Activated naive CD4-positive, alpha-beta T cell treated with anti-CD3 and anti-CD28 coated beads for 36 hours (primary cell): ENCODE measurements at regions not wholly inside any gene's neighbourhood (a gene's known extent, or its start where the extent isn't known, plus 50 kb on each side); places are given as distances from the start of the nearest gene placed in this dataset.

Experiments used
- CTCF ChIA-PET: fragments of 350-600 bp; sonication (Branson Sonifier 250); formaldehyde crosslinking; loops from one replicate; lab custom pipeline; 2021; ENCODE audit warnings: antibody characterized with exemption; lab: Charles Lee
- DNase-seq: peaks from one replicate; pipeline ENCODE4 v3.0.0-alpha.2; 2020
- H3K27ac Mint-ChIP-seq: one replicate; pipeline ENCODE4 v1.8.0; 2021; ENCODE audit warnings: mild to moderate bottlenecking, mixed read lengths
- H3K27me3 Mint-ChIP-seq: one replicate; pipeline ENCODE4 v1.8.0; 2021; ENCODE audit warnings: low read depth, mixed read lengths
- H3K36me3 Mint-ChIP-seq: one replicate; pipeline ENCODE4 v1.8.0; 2021; ENCODE audit warnings: low read depth, mixed read lengths
- H3K4me1 Mint-ChIP-seq: one replicate; pipeline ENCODE4 v1.8.0; 2021; ENCODE audit warnings: low read depth, mixed read lengths
- H3K4me3 Mint-ChIP-seq: one replicate; pipeline ENCODE4 v1.8.0; 2021; ENCODE audit warnings: mild to moderate bottlenecking, moderate library complexity, mixed read lengths
- H3K9me3 Mint-ChIP-seq: one replicate; pipeline ENCODE4 v1.8.0; 2021; ENCODE audit warnings: mixed read lengths
- intact Hi-C: fragments of 100-400 bp; cut with micrococcal nuclease; formaldehyde crosslinking; loops from one replicate; pipeline ENCODE4 v1.15.1; 2023

DNA sequence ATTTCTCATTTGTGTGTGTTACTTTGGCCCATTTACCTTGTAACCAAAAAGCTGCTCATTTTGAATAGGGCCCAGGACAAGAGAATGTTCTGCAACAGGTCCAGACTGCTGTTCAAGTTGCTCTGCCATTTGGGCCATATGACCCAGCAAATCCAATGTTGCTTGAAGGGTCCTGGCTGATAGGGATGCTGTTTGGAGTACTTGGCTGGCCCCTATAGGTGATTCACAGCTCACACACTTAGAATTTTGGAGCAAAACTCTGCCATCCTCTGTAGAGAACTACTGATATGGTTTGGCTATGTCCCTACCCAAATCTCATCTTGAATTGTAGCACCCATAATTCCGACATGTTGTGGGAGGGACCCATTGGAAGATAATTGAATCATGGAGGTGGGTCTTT is 131.5 kb downstream of the AASDH start:
- no peaks in the 10 kb centered on the region for H3K9me3 Mint-ChIP-seq
- H3K4me1 Mint-ChIP-seq: peaks cover 5% of the 10 kb centered on the region
- H3K36me3 Mint-ChIP-seq: no peaks in the 10 kb centered on the region
- CTCF ChIA-PET: no interaction called here
- H3K27me3 Mint-ChIP-seq: peaks cover 14% of the 10 kb centered on the region
- no peak overlapping the region for H3K27ac Mint-ChIP-seq
- DNase-seq: no peak
- no peak overlapping the region for H3K4me3 Mint-ChIP-seq
- intact Hi-C loops: no loop called here

DNA sequence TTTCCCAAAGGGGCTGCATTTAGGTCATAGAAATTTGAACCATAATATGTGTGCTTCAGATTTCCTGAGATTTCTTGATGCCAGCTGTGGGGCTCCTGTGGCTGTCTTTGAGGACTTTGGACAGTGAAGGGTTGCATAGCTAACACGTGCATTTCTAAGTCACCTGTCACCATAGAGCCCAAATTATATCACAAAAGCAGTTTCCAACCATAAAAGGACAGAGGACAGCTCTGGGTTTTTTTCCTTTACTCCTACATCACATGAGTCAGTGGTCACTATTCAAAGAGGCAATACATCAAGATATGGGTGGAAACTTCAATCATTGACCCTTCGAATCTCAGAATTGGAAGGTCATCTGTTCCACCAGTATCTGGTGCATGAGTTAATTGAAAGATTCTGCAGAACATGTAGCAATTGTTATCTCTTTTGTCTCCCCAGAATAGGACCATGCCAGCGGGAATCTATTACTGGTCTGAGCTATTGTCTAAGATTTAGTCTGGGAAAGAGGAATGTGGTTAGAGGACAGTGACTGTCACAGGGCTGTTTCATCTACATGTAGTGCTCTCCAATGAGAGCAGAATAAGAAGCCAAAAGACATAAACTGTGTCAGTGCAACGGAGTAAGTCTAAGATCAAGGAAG is 133.5 kb downstream of the AASDH start:
- Mint-ChIP-seq H3K4me1 (no peaks in the 10 kb centered on the region), H3K4me3 (no peak overlapping the region), H3K36me3 (no peaks in the 10 kb centered on the region), H3K27me3 (peaks cover 10% of the 10 kb centered on the region), H3K27ac (no peak overlapping the region), H3K9me3 (no peaks in the 10 kb centered on the region)
- no peak for DNase-seq
- intact Hi-C loops: no loop called here
- CTCF ChIA-PET: interaction anchor here (1.1 kb wide), 1 partner anchor 48 kb away, joined by 4 read pairs; no protein-coding TSS in a partner anchor

DNA sequence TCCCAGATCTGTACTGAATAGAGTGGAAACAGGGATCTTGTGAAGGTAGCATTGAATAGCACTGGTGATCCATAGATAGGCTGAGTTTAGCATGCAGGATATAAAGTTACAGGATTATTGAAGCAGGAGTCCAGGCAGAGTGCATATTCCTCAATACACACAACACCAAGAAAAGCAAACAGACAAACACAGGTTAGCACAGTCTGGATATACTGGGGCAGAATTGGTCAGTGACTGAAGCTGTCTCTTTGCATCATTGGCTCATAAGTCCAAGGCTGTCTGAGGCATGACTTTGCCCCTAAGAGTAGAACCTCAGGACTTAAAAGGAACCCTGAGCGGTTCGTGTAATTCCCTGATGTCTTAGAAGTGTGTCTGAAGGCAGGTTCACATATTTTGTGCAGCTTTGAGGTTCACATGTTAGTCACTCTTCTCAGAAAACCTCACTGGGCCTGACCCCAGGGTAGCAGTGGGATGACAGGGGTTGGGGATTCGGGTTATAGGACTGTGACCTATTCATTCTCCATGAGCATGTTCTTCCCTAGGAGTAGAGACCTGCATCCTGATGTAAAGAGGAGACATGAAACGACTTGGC is 134.6 kb downstream of the AASDH start:
- Mint-ChIP-seq H3K36me3 (no peaks in the 10 kb centered on the region), H3K27me3 (peaks cover 10% of the 10 kb centered on the region), H3K4me1 (no peaks in the 10 kb centered on the region), H3K9me3 (no peaks in the 10 kb centered on the region), H3K27ac (no peak overlapping the region), H3K4me3 (no peak overlapping the region)
- no peak for DNase-seq
- CTCF ChIA-PET: no interaction called here
- intact Hi-C loops: no loop called here

DNA sequence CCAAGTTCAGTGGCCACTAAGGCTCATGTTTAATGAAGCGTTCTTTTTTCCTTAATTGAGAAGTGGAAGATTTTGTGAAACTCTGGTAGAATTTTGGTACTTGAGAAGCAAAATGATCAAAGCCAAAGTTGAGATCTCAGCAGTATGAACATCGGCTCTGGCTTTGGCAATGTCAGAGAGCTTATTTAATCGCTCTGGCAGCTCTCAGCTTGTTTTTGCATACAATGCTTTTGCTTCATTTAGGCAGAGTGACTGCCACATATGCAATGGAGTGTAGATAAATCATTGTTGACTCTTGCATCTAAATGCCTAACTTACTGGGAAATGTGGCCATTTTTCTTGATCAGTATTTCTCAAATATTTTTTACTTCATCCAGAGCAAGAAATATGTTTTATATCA is 135.7 kb downstream of the AASDH start:
- H3K4me3 Mint-ChIP-seq: no peak overlapping the region
- no peak overlapping the region for H3K27ac Mint-ChIP-seq
- no peaks in the 10 kb centered on the region for H3K4me1 Mint-ChIP-seq
- no peaks in the 10 kb centered on the region for H3K9me3 Mint-ChIP-seq
- no peaks in the 10 kb centered on the region for H3K36me3 Mint-ChIP-seq
- intact Hi-C loops: no loop called here
- no peak for DNase-seq
- peaks cover 10% of the 10 kb centered on the region for H3K27me3 Mint-ChIP-seq
- CTCF ChIA-PET: no interaction called here

DNA sequence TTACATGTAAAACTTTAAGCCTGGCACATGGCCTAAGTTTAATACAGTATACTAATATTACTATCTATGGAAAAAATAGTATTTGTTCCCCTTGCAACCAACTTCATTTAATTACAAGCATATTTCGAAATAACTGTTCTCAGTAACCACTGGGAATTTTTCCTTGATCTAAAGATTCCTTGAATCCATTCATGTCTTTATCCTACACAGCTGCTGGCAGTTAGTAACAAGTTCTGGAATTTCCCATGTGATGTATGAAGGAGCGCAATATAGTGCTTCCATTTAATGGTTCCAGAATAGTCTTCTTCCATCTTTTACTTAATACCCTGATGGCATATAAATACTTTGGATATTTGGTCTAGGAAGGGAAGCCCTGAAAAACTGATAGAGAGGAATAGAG is 136.5 kb downstream of the AASDH start:
- DNase-seq: no peak
- Mint-ChIP-seq H3K27me3 (peaks cover 5% of the 10 kb centered on the region), H3K4me3 (no peak overlapping the region), H3K4me1 (no peaks in the 10 kb centered on the region), H3K9me3 (no peaks in the 10 kb centered on the region), H3K27ac (no peak overlapping the region), H3K36me3 (no peaks in the 10 kb centered on the region)
- intact Hi-C loops: no loop called here
- CTCF ChIA-PET: no interaction called here

DNA sequence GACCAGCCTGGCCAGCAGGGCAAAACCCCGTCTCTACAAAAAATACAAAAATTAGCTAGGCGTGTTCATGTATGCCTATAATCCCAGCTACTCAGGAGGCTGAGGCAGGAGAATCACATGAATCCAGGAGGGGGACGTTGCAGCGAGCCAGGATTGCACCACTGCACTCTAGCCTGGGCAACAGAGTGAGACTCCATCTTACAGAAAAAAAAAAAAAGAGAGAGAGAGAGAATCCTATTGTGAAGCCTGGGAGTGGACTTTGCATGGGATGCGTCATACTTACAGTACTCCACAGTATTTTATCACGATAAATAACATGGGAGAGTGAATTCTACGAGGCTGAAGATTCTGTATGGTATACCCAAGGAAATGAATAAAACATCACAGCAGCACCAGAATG is 139.6 kb downstream of the AASDH start:
- CTCF ChIA-PET: interaction anchor here (0.6 to 1.0 kb wide), 3 partner anchors 10 to 93 kb away, joined by 3 read pairs; no protein-coding TSS in a partner anchor
- no peaks in the 10 kb centered on the region for H3K36me3 Mint-ChIP-seq
- DNase-seq: no peak
- no peak overlapping the region for H3K27ac Mint-ChIP-seq
- H3K27me3 Mint-ChIP-seq: peaks cover 5% of the 10 kb centered on the region
- intact Hi-C loops: no loop called here
- no peaks in the 10 kb centered on the region for H3K9me3 Mint-ChIP-seq
- H3K4me3 Mint-ChIP-seq: no peak overlapping the region
- no peaks in the 10 kb centered on the region for H3K4me1 Mint-ChIP-seq

DNA sequence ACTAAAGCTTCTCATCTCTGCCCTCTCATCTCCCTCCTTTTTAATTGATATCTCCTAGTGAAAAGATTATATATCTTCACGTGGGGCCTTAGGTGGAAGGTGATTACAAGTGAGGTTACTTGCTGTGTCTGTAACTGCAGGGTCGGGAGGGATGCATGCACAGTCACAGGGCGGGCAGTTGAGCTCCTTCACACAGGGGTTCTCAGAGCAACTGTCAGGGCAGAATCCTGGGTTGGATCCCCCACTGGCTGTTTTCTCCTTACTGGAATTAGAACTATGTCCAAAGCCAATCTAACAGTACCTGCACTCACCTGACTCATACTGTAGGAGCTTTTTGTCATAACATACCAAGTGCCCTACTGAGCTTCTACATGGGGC is 141.1 kb downstream of the AASDH start:
- Mint-ChIP-seq H3K9me3 (no peaks in the 10 kb centered on the region), H3K4me3 (no peak overlapping the region), H3K36me3 (no peaks in the 10 kb centered on the region), H3K27ac (no peak overlapping the region), H3K4me1 (no peaks in the 10 kb centered on the region), H3K27me3 (peaks cover 7% of the 10 kb centered on the region)
- intact Hi-C loops: no loop called here
- CTCF ChIA-PET: no interaction called here
- DNase-seq: no peak

DNA sequence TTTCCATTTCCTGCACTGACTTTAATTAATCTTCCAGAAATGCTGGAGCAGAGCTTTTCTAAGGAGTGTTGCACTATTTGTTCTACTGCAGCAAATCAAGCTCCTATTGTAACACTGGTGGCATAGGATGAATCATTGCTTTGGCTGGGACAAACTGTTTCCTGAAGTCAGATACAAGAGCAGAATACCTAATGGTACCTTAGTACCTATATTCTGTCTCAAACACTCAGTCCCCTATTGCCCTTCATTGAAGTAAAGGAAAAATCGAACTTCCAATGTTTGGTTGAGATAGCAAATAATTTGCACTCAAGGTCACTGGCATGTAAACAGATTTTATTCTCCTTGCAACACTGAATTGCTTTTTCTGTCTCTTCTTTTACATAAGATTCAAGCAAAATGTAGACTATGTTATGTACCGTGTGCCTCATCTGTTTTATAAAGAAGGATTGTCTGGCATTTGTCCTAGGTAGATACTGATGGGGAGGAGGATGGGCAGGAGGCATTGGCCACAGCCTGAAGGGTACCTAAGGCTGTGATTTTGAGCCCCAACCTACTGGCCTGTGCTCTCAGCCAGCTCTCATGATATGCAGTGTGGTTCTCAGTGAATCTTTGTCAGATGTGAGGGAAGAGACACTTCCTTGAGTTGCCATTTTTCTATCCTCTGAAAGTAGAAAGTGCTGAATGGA is 141.6 kb downstream of the AASDH start:
- CTCF ChIA-PET: no interaction called here
- intact Hi-C loops: no loop called here
- peaks cover 2% of the 10 kb centered on the region for H3K27me3 Mint-ChIP-seq
- H3K9me3 Mint-ChIP-seq: no peaks in the 10 kb centered on the region
- H3K36me3 Mint-ChIP-seq: no peaks in the 10 kb centered on the region
- no peak for DNase-seq
- H3K27ac Mint-ChIP-seq: no peak overlapping the region
- H3K4me1 Mint-ChIP-seq: no peaks in the 10 kb centered on the region
- H3K4me3 Mint-ChIP-seq: no peak overlapping the region

DNA sequence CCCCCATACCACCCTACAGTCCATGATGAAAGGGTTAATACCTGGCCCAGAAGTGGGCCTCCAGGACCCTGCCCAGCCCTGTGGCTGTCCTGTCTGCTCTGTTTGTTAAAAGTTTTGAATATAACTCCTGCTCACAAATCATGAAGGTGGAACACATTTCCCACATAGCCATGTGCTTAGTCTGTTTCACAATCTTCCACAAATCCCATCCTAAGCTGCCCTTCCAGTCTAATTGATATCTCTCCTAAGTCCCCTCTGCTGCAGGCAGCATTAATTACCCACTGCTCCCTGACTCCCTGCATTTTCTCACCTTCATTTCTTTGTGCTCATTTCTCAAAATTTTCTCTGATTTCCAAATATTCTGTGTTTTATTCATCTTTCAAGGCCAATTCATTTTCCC is 142.6 kb downstream of the AASDH start:
- Mint-ChIP-seq H3K27me3 (peaks cover 2% of the 10 kb centered on the region), H3K4me3 (no peak overlapping the region), H3K36me3 (no peaks in the 10 kb centered on the region), H3K4me1 (no peaks in the 10 kb centered on the region), H3K27ac (no peak overlapping the region), H3K9me3 (no peaks in the 10 kb centered on the region)
- no peak for DNase-seq
- intact Hi-C loops: no loop called here
- CTCF ChIA-PET: interaction anchor here (0.6 kb wide), 1 partner anchor 24 kb away, joined by 4 read pairs; no protein-coding TSS in a partner anchor

DNA sequence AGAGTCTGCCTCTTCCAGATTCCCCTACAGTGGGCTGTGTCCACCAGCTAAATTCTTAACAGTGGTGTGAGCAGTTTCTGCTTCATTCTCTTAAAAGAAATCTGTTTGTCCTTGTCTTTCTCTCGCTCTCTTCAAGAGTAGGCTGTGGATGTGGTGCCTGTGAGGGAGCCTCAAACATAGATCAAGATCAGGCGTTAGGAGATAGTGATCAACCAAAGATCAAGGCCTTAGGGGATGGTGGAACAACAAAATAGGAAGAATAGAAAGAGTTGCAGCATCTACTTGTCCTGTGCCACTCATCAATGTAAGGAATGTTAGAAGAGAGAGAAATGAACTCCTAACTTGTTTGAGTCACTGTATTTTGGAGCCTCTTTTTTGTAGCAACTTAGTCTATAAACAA is 144.2 kb downstream of the AASDH start:
- no peak overlapping the region for H3K27ac Mint-ChIP-seq
- H3K4me1 Mint-ChIP-seq: no peaks in the 10 kb centered on the region
- intact Hi-C loops: no loop called here
- H3K27me3 Mint-ChIP-seq: peaks cover 2% of the 10 kb centered on the region
- DNase-seq: no peak
- no peaks in the 10 kb centered on the region for H3K36me3 Mint-ChIP-seq
- H3K4me3 Mint-ChIP-seq: no peak overlapping the region
- no peaks in the 10 kb centered on the region for H3K9me3 Mint-ChIP-seq
- CTCF ChIA-PET: no interaction called here

DNA sequence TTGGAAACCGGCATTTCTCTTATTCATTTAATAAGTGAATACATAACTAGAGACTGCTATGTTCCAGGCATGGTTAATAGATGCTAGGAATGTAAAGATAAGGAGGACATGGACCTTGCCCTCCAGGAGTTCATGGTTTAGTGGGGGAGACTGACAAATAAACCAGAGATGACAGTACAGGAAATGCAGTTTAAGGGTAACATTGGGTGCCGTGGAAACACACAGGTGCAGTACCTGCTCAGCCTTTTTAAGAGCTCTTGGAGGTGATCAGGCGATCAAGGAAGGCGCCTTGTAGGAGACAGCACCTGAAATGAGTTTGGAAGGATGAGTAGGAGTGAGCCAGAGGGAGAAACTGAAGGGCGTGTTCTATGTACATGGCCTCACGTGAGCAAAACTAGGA is 145.8 kb downstream of the AASDH start:
- no peaks in the 10 kb centered on the region for H3K36me3 Mint-ChIP-seq
- H3K4me1 Mint-ChIP-seq: no peaks in the 10 kb centered on the region
- intact Hi-C loops: no loop called here
- no peak overlapping the region for H3K27ac Mint-ChIP-seq
- no peak for DNase-seq
- H3K27me3 Mint-ChIP-seq: peaks cover 2% of the 10 kb centered on the region
- no peaks in the 10 kb centered on the region for H3K9me3 Mint-ChIP-seq
- CTCF ChIA-PET: no interaction called here
- no peak overlapping the region for H3K4me3 Mint-ChIP-seq

DNA sequence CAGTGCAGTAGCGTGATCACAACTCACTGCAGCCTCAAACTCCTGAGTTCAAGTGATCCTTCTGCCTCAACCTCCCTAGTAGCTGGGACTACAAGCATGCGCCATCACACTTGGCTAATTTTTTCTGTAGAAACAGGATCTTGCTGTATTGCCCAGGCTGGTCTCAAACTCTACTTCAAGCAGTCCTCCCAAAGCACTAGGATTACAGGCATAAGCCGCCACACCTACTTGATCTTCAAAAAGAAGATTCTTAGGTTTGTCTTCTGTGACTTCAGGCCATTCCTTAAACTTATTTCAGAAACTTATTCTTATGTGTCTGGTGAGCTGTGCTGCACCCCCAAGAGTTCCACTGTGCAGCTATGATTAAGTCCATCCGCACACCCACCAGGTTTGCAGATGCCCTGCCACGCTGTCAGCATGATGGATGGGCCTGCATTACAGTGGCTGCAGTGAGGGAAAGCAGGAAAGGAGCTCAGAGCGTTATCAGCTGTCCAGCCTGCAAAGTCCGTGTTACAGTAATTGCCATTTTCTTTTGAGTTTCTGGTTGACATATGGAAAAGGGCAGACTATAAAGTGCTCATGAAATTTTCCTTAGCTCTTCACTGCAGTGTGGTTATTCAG is 146.6 kb downstream of the AASDH start:
- no peak for DNase-seq
- Mint-ChIP-seq H3K4me1 (no peaks in the 10 kb centered on the region), H3K27me3 (peaks cover 2% of the 10 kb centered on the region), H3K36me3 (no peaks in the 10 kb centered on the region), H3K27ac (no peak overlapping the region), H3K9me3 (no peaks in the 10 kb centered on the region), H3K4me3 (no peak overlapping the region)
- CTCF ChIA-PET: no interaction called here
- intact Hi-C loops: no loop called here
